Superior temporal gyrus (tissue), 1 donor: ENCODE measurements at regions not wholly inside any gene's neighbourhood (a gene's known extent, or its start where the extent isn't known, plus 50 kb on each side); places are given as distances from the start of the nearest gene placed in this dataset.
"Not testable (repeated sequence)": the region's sequence is repeated elsewhere in the genome, so short reads cannot be mapped to it uniquely, and the experiment has no call there.

Source experiments
- DNase-seq: peaks from one replicate; pipeline ENCODE4 v3.0.0-alpha.2; 2016; ENCODE audit errors: extremely low spot score

DNA sequence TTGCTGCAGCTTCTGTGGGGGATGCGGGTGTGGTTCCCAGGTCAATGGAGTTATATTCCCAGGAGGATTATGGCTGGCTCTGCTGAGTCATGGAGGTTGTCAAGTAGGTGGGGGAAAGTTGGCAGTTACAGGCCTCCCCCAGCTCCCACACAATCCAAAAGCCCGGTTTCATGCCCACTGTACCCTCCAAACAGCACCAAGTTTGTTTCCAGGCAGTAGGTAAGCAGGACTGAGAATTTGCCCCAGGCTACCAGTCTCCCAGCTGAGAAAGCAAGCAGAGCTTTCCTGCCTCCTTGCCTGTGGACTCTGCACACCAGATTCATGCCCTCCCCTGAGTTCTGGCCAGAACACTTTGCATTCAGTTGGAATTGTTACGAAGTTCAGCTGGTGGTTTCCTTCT lies 578.2 kb downstream of the MEI4 start:
- no peak for DNase-seq

DNA sequence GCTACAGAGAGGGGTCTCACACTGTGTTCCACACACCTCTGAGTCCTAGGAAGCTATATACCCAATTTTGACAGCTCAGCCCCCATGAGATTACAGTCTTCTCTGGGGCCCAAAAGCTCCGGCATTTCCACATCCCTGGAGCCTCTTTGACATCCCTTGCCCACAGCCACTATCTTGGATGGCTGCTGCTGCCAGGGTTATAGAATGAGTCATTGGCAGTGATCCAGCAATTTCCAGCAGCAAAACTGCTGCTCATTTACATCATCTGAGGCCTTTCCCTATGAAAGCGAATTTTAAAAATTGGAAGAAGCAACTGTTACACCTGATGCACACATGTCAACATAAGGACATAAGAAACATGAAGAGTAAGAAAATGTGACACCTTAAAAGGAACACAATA lies 590.7 kb downstream of the MEI4 start:
- no peak for DNase-seq

DNA sequence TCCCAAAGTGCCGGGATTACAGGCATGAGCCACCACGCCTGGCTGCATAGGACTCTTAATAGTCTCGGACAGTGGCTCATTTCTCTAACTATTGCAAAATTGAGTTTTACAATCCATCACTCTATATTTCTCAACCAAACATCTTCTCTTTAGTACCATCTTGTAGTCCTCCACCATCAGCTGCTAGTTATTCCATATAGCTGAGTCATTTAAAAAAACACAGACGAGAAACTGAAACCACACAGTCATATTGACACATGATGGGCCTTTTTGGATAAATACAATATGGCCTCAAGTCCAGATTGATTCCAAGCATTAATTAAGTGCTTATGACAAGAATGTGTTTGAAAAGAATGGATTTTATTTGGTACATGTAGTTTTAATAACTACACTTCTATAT lies 599.1 kb downstream of the MEI4 start:
- no peak for DNase-seq

DNA sequence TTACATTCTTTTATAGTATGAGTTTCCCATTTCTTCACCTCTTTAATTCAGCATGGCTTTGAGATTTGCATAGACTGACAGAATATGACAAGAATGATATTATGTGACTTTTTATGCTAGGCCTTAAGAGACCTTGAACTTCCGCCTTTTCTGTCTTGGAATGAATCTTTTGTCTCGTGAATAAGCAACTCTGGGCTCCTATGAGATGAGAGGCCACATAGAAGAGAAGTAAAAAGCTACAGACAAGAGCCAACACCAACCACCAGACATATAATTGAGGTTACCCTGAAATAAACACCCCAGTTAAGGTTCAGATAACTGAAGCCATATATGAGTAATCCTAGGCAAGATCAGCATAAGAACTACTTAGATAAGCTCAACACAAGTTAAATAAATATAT lies 600.8 kb downstream of the MEI4 start:
- no peak for DNase-seq

DNA sequence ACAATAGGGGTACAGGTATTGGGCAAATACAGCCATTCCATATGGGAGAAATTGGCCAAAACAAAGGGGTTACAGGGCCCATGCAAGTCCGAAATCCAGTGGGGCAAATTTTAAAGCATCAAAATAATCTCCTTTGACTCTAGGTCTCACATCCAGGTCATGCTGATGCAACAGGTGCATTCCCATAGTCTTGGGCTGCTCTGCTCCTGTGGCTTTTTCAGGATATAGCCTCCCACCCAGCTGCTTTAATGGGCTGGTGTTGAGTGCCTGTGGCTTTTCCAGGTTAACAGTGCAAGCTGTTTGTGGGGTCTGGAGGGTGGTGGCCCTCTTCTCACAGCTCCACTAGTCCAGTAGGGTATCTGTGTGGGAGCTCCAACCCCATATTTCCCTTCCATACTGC lies 607.1 kb downstream of the MEI4 start:
- DNase-seq, result no peak

DNA sequence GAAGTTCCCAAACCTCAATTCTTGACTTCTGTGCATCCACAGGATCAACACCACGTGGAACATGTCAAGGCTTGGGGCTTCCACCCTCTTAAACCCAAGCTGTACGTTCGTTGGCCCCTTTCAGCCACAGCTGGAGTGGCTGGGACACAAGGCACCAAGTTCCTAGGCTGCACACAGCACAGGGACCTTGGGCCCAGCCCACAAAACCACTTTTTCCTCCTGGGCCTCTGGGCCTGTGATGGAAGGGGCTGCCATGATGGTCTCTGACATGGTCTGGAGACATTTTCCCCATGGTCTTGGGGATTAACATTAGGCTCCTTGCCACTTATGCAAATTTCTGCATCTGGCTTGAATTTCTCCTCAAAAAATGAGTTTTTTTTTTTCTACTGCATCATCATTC lies 606.9 kb upstream of the IRAK1BP1 start:
- not testable (repeated sequence) for DNase-seq

GRCh38 chr6:78268591-78269452 lies 598.5 kb upstream of the IRAK1BP1 start:
- DNase-seq, result no peak

GRCh38 chr6:78300885-78301284 lies 566.5 kb upstream of the IRAK1BP1 start:
- DNase-seq, result no peak

- no peak for DNase-seq
Observed at GRCh38 chr6:78302411-78302810, 564.9 kb upstream of the IRAK1BP1 start.

DNA sequence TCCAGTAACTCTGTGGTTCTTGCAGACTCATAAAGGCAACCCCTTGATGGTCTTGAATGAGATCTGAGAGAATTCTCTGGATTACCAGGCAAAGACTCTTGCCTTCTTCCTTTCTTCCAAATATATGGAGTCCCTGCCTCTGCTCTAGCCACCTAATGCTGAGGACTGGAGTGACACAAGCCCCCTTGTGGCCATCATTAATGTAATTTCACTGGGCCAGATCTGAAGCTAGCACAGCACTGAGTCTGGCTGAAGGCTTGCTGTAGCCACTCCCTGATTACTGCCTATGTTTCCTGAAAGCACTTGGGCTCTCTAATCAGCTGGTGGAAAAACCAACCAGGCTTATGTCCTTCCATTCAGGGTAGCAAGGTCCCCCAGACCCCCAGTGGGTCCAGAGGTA lies 559.3 kb upstream of the IRAK1BP1 start:
- no peak for DNase-seq

- no peak for DNase-seq
Observed at GRCh38 chr6:78322068-78322845, 545.1 kb upstream of the IRAK1BP1 start.

DNA sequence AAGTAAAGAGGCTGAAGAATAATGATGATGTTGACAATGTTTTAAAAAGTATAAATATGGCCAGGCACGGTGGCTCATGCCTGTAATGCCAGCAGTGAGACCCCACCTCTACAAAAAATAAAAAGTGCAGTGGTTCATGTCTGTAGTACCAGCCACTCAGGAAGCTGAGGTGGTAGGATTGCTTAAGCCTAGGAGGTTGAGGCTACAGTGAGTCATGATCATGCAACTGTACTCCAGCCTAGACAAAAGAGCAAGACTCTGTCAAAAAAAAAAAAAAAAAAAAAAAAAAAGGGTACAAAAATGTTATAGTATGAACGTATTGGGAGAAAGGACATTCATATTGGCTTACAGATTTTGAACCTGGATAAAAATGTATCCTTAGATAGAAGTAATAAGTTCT lies 543.1 kb upstream of the IRAK1BP1 start:
- DNase-seq, result no peak

DNA sequence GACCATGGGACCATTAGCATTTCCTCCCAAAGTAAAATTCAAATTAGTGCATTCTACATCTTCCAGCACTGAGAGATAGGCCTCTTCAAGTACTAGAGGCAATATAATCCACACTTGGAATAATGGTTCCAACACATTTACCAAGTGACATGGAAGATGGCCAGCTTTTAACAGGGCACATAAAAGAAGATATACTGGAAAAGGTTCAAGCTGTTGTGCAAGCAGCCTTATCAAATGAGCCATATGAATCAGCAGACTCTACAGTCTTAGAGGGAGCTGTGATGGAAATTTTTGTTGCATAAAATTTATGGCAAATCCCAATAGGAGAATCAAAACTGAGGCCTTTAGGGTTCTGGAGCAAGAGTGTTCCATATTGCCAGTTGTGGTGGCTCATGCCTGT lies 526.6 kb upstream of the IRAK1BP1 start:
- no peak for DNase-seq

DNA sequence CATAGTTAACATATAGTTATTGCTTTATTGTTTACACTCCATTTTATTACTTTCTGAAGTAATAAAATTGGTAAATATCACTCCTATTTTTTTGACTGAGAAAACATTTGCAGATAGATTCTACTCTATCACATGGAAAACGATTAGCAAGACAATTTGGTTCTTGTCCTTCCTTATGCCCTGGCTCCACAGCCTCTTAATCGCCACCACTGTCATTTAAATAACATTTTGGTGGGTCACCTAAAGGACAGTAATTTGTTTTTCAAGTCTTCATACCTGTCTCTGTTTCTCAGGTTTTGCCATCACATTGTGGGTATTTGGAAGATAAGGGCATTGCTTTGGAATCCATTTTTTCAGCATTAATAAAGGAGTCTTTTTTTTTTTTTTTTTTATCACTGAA lies 521.5 kb upstream of the IRAK1BP1 start:
- DNase-seq, result no peak

DNA sequence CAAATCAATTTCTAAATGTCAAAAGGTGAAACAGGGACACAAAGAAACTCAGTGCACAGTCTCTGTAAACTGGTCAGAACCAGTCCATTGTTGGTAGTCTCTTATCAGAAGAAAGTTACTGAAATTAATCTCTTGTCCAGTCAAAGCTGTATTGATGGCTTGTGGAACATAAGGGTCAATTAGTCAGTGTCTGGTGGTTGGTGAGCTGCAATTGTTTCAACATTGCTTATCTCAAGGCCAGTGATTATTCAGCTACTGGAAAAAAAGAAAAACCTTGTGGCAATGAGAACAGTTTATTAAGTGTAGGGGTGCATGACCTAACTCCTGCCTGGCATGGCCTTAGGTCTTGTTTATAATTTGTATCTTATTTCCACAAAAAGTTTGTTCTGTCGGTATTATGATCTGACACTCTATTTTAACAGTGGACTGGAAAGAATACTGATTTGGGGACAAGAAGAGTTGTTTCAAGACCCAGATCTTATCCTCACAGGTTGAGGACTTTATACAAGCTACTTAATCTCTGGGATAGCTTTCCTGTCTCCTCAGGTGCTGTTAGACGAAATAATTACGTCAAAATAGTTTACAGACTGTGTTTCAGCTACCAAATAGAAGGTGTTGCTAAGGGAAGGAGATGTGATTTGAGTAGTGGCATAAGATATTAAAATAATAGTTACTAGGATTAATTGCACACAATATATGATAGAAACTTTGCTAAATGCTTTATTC lies 520.0 kb upstream of the IRAK1BP1 start:
- DNase-seq, result no peak

DNA sequence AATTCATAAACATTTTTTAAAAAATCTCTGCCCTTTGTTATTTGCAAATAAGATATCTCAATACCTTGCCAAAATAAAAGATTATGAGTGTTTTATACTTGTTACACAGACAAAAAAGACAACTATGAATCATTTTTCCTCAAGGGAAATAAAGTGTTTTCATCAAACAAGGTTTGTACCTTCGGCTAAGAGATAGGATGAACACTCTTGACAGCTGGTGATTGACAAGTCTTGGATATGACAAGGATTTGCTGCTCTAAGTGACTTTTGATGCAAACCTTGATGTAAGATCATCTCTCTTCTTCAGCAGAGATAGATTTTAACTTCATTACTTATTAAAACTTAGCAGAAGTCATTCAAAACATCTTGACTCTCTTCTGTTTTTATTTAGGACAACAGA lies 514.3 kb upstream of the IRAK1BP1 start:
- no peak for DNase-seq

- no peak for DNase-seq
Observed at GRCh38 chr6:78363688-78364087, 503.7 kb upstream of the IRAK1BP1 start.

DNA sequence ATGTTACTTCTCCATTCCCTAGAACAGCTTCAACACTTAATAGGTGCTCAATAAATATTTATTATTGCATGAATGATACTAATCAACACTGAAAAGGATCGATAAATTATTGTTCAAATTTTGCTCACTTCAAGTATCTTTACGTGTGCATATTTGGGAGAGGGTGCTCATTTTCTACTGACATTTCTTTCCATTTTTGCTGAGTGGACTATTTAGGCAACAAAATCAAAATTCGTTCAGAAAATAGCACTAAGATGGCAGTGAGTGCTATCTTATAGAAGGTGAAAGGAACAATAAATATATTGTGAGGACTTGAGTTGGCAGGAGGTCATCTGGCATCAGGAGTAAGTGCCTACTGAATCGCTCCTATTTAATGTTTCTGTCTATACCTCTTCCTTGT lies 501.9 kb upstream of the IRAK1BP1 start:
- no peak for DNase-seq

DNA sequence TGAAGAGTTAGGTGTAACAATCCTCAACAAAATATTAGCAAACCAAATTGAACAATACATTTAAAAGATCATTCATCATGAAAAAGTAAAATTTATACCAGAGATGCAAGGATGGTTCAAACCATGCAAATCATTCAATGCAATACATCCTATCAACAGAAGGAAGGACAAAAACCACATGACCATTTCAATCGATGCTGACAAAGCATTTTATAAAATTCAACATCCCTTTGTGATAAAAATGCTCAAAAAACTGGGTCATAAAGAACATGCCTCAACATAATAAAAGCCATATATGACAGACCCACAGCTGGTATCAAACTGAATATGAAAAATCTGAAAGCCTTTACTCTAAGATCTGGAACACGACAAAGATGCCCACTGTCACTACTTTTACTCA lies 490.3 kb upstream of the IRAK1BP1 start:
- DNase-seq, result no peak

- DNase-seq, result no peak
Observed at GRCh38 chr6:78379982-78380381, 487.4 kb upstream of the IRAK1BP1 start.

DNA sequence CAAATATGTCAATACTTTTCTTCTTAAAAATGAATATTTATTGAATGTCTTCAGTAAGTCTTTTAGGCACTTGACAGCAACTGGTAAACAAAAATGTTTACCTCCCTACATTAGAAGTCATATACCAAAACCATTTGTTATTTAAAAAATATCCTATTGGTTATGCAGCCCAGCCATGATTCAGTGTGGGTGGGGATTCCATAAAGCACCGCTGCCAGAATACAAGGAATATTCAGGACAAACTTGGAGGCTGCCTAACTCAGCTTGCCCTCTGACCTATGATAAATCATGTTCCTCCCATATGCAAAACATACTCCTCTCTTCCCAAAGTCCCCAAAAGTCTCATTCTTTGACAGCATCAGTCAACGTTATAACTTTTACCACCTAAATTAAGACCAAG lies 486.8 kb upstream of the IRAK1BP1 start:
- no peak for DNase-seq

GRCh38 chr6:78383968-78384367 lies 483.4 kb upstream of the IRAK1BP1 start:
- no peak for DNase-seq

DNA sequence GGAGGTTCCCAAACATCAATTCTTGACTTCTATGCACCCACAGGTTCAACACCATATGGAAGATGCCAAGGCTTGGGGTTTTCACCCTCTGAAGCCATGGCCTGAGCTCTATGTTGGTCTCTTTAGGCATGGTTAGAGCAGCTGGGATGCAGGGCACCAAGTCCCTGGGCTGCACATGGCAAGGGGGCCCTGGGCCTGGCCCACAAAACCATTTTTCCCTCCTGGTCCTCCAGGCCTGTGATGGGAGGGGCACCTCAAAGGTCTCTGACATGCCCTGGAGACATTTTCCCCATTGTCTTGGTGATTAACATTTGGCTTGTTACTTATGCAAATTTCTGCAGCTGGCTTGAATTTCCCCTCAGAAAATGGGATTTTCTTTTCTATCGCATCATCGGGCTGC lies 480.5 kb upstream of the IRAK1BP1 start:
- not testable (repeated sequence) for DNase-seq
